Non-pigmented ciliary epithelial cell (primary cell): ENCODE measurements at regions not wholly inside any gene's neighbourhood (a gene's known extent, or its start where the extent isn't known, plus 50 kb on each side); places are given as distances from the start of the nearest gene placed in this dataset.

Experiments used
- DNase-seq: peaks from one replicate; pipeline ENCODE4 v3.0.0-alpha.2; 2010; ENCODE audit warnings: low read depth

- no peak for DNase-seq
Observed at GRCh38 chr2:60320724-60321123, 232.7 kb downstream of the BCL11A start.

- DNase-seq = no peak
Observed at GRCh38 chr2:60319031-60319547, 234.4 kb downstream of the BCL11A start.

DNA sequence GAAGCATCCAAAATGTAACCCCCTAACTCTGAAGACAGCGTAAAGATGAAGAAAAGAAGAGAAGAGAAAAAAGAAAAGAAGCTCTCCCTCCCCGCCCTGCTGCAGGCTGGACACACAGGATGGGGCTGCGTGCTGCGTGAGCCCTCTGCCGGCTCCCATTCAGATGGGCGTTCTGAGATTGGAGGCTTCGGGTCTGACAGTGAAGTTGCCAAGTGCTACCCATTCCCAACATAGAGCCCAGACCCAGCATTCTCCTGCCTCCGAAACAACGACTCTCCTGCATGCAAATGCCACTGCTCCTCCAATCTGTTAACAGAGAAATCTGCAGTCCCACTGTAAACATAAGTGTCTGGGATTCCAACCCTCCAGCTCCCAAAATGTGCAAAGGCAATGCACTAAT lies 234.9 kb downstream of the BCL11A start:
- no peak for DNase-seq

GRCh38 chr2:60317844-60318243 lies 235.6 kb downstream of the BCL11A start:
- no peak for DNase-seq

GRCh38 chr2:60317034-60317386 lies 236.4 kb downstream of the BCL11A start:
- DNase-seq = no peak

GRCh38 chr2:60316381-60317033 lies 236.9 kb downstream of the BCL11A start:
- no peak for DNase-seq

GRCh38 chr2:60313470-60314172 lies 239.8 kb downstream of the BCL11A start:
- no peak for DNase-seq

- no peak for DNase-seq
Observed at GRCh38 chr2:60312618-60313017, 240.8 kb downstream of the BCL11A start.

GRCh38 chr2:60311524-60311923 lies 241.9 kb downstream of the BCL11A start:
- no peak for DNase-seq

GRCh38 chr2:60309941-60310660 lies 243.4 kb downstream of the BCL11A start:
- DNase-seq = no peak

GRCh38 chr2:60309336-60309735 lies 244.1 kb downstream of the BCL11A start:
- no peak for DNase-seq

DNA sequence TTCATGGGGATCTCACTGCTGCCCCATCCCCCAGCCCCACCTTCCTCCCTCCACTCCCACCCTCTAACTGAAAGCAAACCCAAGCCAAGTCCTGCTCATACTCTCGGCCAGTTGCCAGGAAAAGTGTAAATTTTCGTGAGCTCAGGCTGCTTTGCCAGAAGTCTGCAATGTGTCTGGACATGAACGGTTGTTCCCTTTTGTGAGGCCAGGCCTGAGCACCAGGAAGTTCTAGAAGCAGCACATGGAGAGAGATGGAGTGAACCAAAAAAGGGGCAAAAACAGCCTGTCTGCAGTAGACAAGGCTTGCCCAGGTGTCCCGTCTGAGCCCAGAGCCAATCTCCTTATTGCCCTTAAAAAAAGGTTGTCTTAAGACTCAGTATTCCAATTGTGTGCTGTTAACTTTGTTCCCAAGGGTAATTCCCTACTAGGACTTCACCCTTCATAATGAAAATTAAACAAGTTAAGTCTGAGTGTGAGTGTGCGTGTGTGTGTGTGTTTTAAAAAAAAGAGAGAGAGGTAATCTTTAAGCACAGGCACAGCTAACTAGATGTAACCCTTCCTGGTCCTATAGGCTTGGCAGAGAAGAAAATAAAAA lies 247.1 kb downstream of the BCL11A start:
- no peak for DNase-seq

- DNase-seq = no peak
Observed at GRCh38 chr2:60303680-60304079, 249.8 kb downstream of the BCL11A start.

GRCh38 chr2:60302377-60303126 lies 250.9 kb downstream of the BCL11A start:
- no peak for DNase-seq

- no peak for DNase-seq
Observed at GRCh38 chr2:60301726-60302125, 251.7 kb downstream of the BCL11A start.

- no peak for DNase-seq
Observed at GRCh38 chr2:60299179-60299578, 254.3 kb downstream of the BCL11A start.

GRCh38 chr2:60298006-60298696 lies 255.3 kb downstream of the BCL11A start:
- no peak for DNase-seq

DNA sequence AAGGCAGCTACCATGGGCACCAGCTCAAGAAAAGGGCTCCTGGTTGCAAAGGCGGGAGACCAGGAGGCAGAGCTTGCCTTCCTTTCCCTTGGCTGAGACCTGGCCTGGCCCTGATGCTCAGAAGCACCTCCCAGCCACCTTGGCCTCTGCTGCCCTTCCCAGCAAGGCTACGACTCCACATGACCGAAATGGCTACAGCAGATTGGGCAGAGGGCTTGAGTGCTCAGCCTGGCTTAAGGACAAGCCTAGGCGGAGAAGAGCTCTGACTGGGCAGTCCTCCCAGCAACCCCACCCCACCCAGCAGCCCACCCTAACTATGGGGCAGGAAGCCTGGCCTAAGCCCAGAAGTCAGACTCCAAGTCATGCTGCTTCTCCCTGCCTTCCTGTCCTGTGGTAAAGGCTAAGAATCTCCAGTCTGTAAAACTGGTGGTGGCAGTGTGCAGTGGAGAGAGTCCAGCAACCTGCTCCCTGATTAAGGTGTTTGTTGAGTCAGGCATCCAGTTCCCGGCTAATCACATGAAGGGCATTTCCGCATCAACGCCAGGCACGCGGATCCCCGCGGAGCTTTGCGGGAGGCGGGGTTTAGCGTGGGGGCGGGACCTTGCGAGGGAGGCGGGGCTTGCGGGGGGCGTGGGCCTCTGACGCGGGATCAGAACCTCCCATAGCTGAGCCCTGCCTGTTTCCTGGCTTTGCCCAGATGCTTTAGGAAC lies 256.0 kb downstream of the BCL11A start:
- DNase-seq = no peak

GRCh38 chr2:60296219-60296955 lies 257.1 kb downstream of the BCL11A start:
- DNase-seq = no peak

DNA sequence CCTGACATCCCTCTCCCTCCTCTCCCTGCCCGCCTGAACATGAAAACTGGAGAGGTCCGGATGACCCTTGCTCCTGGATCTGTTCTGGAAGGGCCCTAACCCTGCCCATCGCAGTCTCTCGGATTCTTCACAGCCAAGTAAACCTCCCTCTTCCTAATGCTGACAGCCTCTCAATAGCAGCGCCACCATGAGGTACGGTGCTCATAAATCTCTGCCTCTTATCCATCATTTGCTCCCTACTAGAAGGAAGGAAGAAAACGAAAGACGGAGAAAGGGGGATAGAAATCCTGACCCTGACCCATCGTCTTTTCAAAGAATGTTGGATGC lies 257.9 kb downstream of the BCL11A start:
- no peak for DNase-seq
